DOHH2 (cell line): ENCODE measurements at regions not wholly inside any gene's neighbourhood (a gene's known extent, or its start where the extent isn't known, plus 50 kb on each side); places are given as distances from the start of the nearest gene placed in this dataset.
"Not testable (repeated sequence)": the region's sequence is repeated elsewhere in the genome, so short reads cannot be mapped to it uniquely, and the experiment has no call there.

Experiments
- H3F3A ChIP-seq: fragments of 200-600 bp; sonication (generic), shearing (Covaris generic); 2 replicates; pipeline ENCODE4 v1.6.0; 2016; ENCODE audit warnings: antibody characterized with exemption, mild to moderate bottlenecking; ENCODE audit not compliant: control insufficient read depth, insufficient read depth
- H3K27ac ChIP-seq: fragments of 200-600 bp; sonication (generic); 2 replicates; pipeline ENCODE4 v1.5.1; 2014; ENCODE audit warnings: low read depth, mild to moderate bottlenecking, low read length, moderate library complexity
- H3K27me3 ChIP-seq: fragments of 200-600 bp; sonication (generic); 2 replicates; pipeline ENCODE4 v1.6.1; 2014; ENCODE audit warnings: mild to moderate bottlenecking, low read length, mixed read lengths; ENCODE audit not compliant: control insufficient read depth
- H3K36me3 ChIP-seq: fragments of 200-600 bp; sonication (generic); 2 replicates; pipeline ENCODE4 v1.6.1; 2014; ENCODE audit warnings: mild to moderate bottlenecking, low read length, moderate library complexity, mixed read lengths; ENCODE audit not compliant: control insufficient read depth
- H3K4me1 ChIP-seq: fragments of 200-600 bp; sonication (generic); 2 replicates; pipeline ENCODE4 v1.6.1; 2014; ENCODE audit warnings: mild to moderate bottlenecking, low read length, mixed read lengths; ENCODE audit not compliant: control insufficient read depth
- H3K4me2 ChIP-seq: fragments of 200-600 bp; sonication (generic); 2 replicates; pipeline ENCODE4 v1.6.0; 2014; ENCODE audit warnings: mild to moderate bottlenecking, low read length, moderate library complexity
- H3K4me3 ChIP-seq: fragments of 200-600 bp; sonication (generic); 2 replicates; pipeline ENCODE4 v1.5.1; 2014; ENCODE audit warnings: mild to moderate bottlenecking, low read length, mixed read lengths
- H3K79me2 ChIP-seq: fragments of 200-600 bp; sonication (generic); 2 replicates; pipeline ENCODE4 v1.6.1; 2014; ENCODE audit warnings: mild to moderate bottlenecking, low read length, mixed read lengths; ENCODE audit not compliant: control insufficient read depth
- H3K9me2 ChIP-seq: fragments of 200-600 bp; sonication (generic); replicated peaks from 2 replicates; pipeline ENCODE4 v1.6.1; 2014; ENCODE audit warnings: mild to moderate bottlenecking, low read length, mixed read lengths; ENCODE audit not compliant: control insufficient read depth
- H3K9me3 ChIP-seq: fragments of 200-600 bp; sonication (generic); 2 replicates; pipeline ENCODE4 v1.6.1; 2014; ENCODE audit warnings: antibody characterized with exemption, low read length, mixed read lengths; ENCODE audit not compliant: control insufficient read depth, insufficient read depth
- H4K20me1 ChIP-seq: fragments of 200-600 bp; sonication (generic); 2 replicates; pipeline ENCODE4 v1.6.0; 2014; ENCODE audit warnings: low read depth, mild to moderate bottlenecking, antibody characterized with exemption, low read length, moderate library complexity; ENCODE audit not compliant: control insufficient read depth, insufficient read depth
- CTCF ChIP-seq: fragments of 200-600 bp; sonication (generic); IDR thresholded peaks from one replicate; pipeline ENCODE4 v1.5.1; 2014; ENCODE audit warnings: antibody characterized with exemption, mild to moderate bottlenecking, low read depth, low read length; ENCODE audit not compliant: poor library complexity, severe bottlenecking
- EZH2phosphoT487 ChIP-seq: fragments of 200-600 bp; sonication (generic); IDR thresholded peaks from 2 replicates; pipeline ENCODE4 v1.6.1; 2017; ENCODE audit warnings: borderline replicate concordance, mild to moderate bottlenecking, antibody characterized with exemption, low read length, moderate library complexity, mixed read lengths

- TF ChIP-seq EZH2phosphoT487: no peak
- no peak for TF ChIP-seq CTCF
- Histone ChIP-seq H3F3A (no peaks in the 10 kb centered on the region), H3K4me1 (no peaks in the 10 kb centered on the region), H3K27ac (no peak overlapping the region), H3K9me2 (no peaks in the 10 kb centered on the region), H3K4me2 (no peak overlapping the region), H4K20me1 (no peaks in the 10 kb centered on the region), H3K9me3 (peaks cover 5% of the 10 kb centered on the region; the same call in 1 of the 2 replicates), H3K36me3 (no peaks in the 10 kb centered on the region), H3K4me3 (no peak overlapping the region), H3K79me2 (no peaks in the 10 kb centered on the region), H3K27me3 (no peaks in the 10 kb centered on the region)
Measured at GRCh38 chr11:38693306-38693705, 2095.3 kb upstream of the RAG2 start.

- H4K20me1 ChIP-seq, H3K4me2 ChIP-seq, H3K36me3 ChIP-seq, H3K27me3 ChIP-seq, H3K4me1 ChIP-seq, H3K9me2 ChIP-seq, H3K27ac ChIP-seq, H3K9me3 ChIP-seq, H3K79me2 ChIP-seq, H3F3A ChIP-seq, H3K4me3 ChIP-seq: not testable (repeated sequence)
Measured at GRCh38 chr11:38690211-38690610, 2092.2 kb upstream of the RAG2 start.

GRCh38 chr11:38687008-38687407, 2089.0 kb upstream of the RAG2 start:
- Histone ChIP-seq H3K4me1 (no peaks in the 10 kb centered on the region), H3K27me3 (no peaks in the 10 kb centered on the region), H3K27ac (no peak overlapping the region), H3K9me3 (no peaks in the 10 kb centered on the region), H3K4me2 (no peak overlapping the region), H3K79me2 (no peaks in the 10 kb centered on the region), H3F3A (no peaks in the 10 kb centered on the region), H3K9me2 (no peaks in the 10 kb centered on the region), H4K20me1 (no peaks in the 10 kb centered on the region), H3K4me3 (no peak overlapping the region), H3K36me3 (no peaks in the 10 kb centered on the region)
- TF ChIP-seq EZH2phosphoT487 (no peak), CTCF (no peak)

- H3K79me2 ChIP-seq: no peaks in the 10 kb centered on the region
Measured at GRCh38 chr11:38683484-38683883, 2085.4 kb upstream of the RAG2 start.

More at GRCh38 chr11:38683484-38683883, 2085.4 kb upstream of the RAG2 start:
- Histone ChIP-seq H3K4me3 (no peak overlapping the region), H3K27ac (no peak overlapping the region), H3K27me3 (no peaks in the 10 kb centered on the region), H4K20me1 (no peaks in the 10 kb centered on the region), H3K4me1 (no peaks in the 10 kb centered on the region), H3K9me2 (no peaks in the 10 kb centered on the region), H3K9me3 (no peaks in the 10 kb centered on the region), H3F3A (no peaks in the 10 kb centered on the region), H3K36me3 (no peaks in the 10 kb centered on the region), H3K4me2 (no peak overlapping the region)
- TF ChIP-seq EZH2phosphoT487: no peak
- TF ChIP-seq CTCF: no peak
